ENCODE measurements at regions not wholly inside any gene's neighbourhood (a gene's known extent, or its start where the extent isn't known, plus 50 kb on each side); places are given as distances from the start of the nearest gene placed in this dataset.

DNA sequence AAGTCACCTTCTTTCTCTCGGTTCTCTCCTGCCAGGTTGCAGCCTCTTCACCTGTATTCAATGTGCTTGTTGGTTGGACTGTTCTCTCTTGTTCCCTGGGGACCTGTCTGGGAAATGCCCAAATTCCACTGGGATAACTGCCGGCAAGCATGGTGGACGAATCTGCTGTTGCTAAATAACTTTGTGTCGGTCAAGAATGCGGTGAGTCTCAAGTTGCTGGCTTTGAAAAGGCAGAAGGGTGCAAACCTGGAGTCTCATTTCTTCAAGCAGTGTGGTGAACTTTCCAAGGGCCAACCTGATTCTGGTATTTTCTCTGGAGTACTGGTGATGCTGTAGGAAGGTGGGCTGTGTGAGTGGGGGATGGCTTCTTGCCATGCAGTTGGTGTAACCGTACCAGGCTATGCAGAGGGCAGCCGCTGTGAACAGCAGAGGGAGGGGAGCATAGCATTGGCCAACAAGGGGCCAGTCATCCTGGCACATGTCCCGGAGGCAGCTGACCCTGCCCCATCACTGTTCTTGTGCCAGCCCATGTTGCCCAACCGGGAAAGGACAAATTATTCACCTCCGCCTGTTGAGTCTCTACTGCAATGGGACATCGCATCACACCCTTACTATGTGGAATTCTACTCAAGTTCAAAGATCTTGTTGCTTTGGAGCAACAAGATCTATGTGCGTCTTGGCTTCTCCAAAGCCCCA, 88.1 kb upstream of the SEC11C start:
- no peak overlapping the region for H3K9ac ChIP-seq (ENCODE audit: low read length)
- Mint-ChIP-seq H3K27ac (no peak overlapping the region), H3K4me3 (no peak overlapping the region), H3K4me1 (peaks cover 21% of the 10 kb centered on the region), H3K9me3 (ENCODE audit: insufficient read depth) (no peaks in the 10 kb centered on the region), H3K27me3 (no peaks in the 10 kb centered on the region)
- H3K4me2 ChIP-seq (replicated peaks; ENCODE audit: low read depth, low read length, poor library complexity, severe bottlenecking) = peak overlapping the region; percentile 21
- no peaks in the 10 kb centered on the region for H3K27me3 ChIP-seq (replicated peaks in 1 of 4; ENCODE audit: control extremely low read depth in 1 of 4, control insufficient read depth in 3 of 4, insufficient read depth in 4 of 4, low read length in 3 of 4)
- no peak overlapping the region for H2AFZ ChIP-seq (ENCODE audit: insufficient read depth, low read depth, low read length, poor library complexity, severe bottlenecking)
- no peaks in the 10 kb centered on the region for H3K9me3 ChIP-seq (ENCODE audit: control extremely low read depth in 1 of 3, control insufficient read depth in 2 of 3, insufficient read depth in 1 of 3, low read length in 2 of 3)
- H3K27ac ChIP-seq (ENCODE audit: low read length in 2 of 2) = no peak overlapping the region
- H3K4me3 ChIP-seq (ENCODE audit: control extremely low read depth in 1 of 5, extremely low read depth in 1 of 5, insufficient read depth in 1 of 5, low read depth in 2 of 5, low read length in 4 of 5) = no peak overlapping the region
- WGBS (ENCODE audit: insufficient coverage) = 95% methylated on average over 10 of the region's 12 CpGs
- TF ChIP-seq CTCF (IDR thresholded peaks at IDR 0.05) = no peak
- TF ChIP-seq EZH2 (IDR thresholded peaks at IDR 0.05; ENCODE audit: borderline replicate concordance, insufficient read depth, low read depth, low read length, poor library complexity, severe bottlenecking) = no peak
- no peaks in the 10 kb centered on the region for H3K36me3 ChIP-seq (replicated peaks in 1 of 2; ENCODE audit: control extremely low read depth in 1 of 2, control insufficient read depth in 1 of 2, extremely low read depth in 1 of 2, insufficient read depth in 2 of 2, low read length in 1 of 2)
- ChIA-PET CTCF (interaction anchor here (1.1 to 2.3 kb wide), 5 partner anchors 19 to 283 kb away, joined by 3 to 14 read pairs (median 4); no protein-coding TSS in a partner anchor), POLR2A (no interaction called here)
- no peaks in the 10 kb centered on the region for H4K20me1 ChIP-seq (ENCODE audit: control insufficient read depth, insufficient read depth, low read length, poor library complexity, severe bottlenecking)
- ATAC-seq (ENCODE audit: low read depth) (no peak), DNase-seq (no peak)
- no peaks in the 10 kb centered on the region for H3K79me2 ChIP-seq (ENCODE audit: control insufficient read depth, insufficient read depth, low read length)
- peaks cover 18 to 22% of the 10 kb centered on the region in 2 donors for H3K4me1 ChIP-seq (ENCODE audit: control insufficient read depth in 2 of 2, insufficient read depth in 2 of 2, low read length in 2 of 2)
- intact Hi-C loops (cut with micrococcal nuclease) = loop anchor here (10.0 kb wide), 2 partner anchors 87 to 187 kb away; partner anchors contain the start of gene ZNF532
